Osteoblast (primary cell): ENCODE measurements at regions not wholly inside any gene's neighbourhood (a gene's known extent, or its start where the extent isn't known, plus 50 kb on each side); places are given as distances from the start of the nearest gene placed in this dataset.

Experiments
- DNase-seq: peaks from one replicate; pipeline ENCODE4 v3.0.0; 2011; ENCODE audit warnings: low spot score, mixed read lengths; ENCODE audit not compliant: insufficient read length; ENCODE audit errors: missing footprints
- H2AFZ ChIP-seq: 2 replicates; pipeline ENCODE4 v1.6.0; 2011; ENCODE audit warnings: mild to moderate bottlenecking, low read length
- H3K27ac ChIP-seq: 2 replicates; pipeline ENCODE4 v1.5.1; 2011; ENCODE audit warnings: mild to moderate bottlenecking, low read depth, low read length, moderate library complexity
- H3K27me3 ChIP-seq: 2 replicates; pipeline ENCODE4 v1.6.0; 2012; ENCODE audit warnings: mild to moderate bottlenecking, control low read depth, inconsistent platforms, low read length, moderate library complexity; ENCODE audit not compliant: insufficient read depth
- H3K36me3 ChIP-seq: 2 replicates; pipeline ENCODE4 v1.5.1; 2011; ENCODE audit warnings: mild to moderate bottlenecking, low read length, control low read depth, moderate library complexity; ENCODE audit not compliant: insufficient read depth
- H3K4me1 ChIP-seq: 2 replicates; pipeline ENCODE4 v1.5.1; 2011; ENCODE audit warnings: mild to moderate bottlenecking, low read length, control low read depth, moderate library complexity; ENCODE audit not compliant: insufficient read depth
- H3K4me2 ChIP-seq: 2 replicates; pipeline ENCODE4 v1.6.0; 2011; ENCODE audit warnings: mild to moderate bottlenecking, low read length; ENCODE audit not compliant: insufficient read depth
- H3K4me3 ChIP-seq: fragments of 200-600 bp; sonication (generic); 3 replicates; pipeline ENCODE4 v1.5.1; 2012; ENCODE audit warnings: mild to moderate bottlenecking, low read length, inconsistent platforms; ENCODE audit not compliant: insufficient read depth
- H3K79me2 ChIP-seq: 2 replicates; pipeline ENCODE4 v1.6.0; 2012; ENCODE audit warnings: mild to moderate bottlenecking, low read length, control low read depth, inconsistent platforms; ENCODE audit not compliant: insufficient read depth
- H3K9me3 ChIP-seq: 2 replicates; pipeline ENCODE4 v1.5.1; 2011; ENCODE audit warnings: low read depth, low read length, control low read depth
- H4K20me1 ChIP-seq: 2 replicates; pipeline ENCODE4 v1.6.0; 2012; ENCODE audit warnings: mild to moderate bottlenecking, low read length, control low read depth; ENCODE audit not compliant: insufficient read depth
- TF ChIP-seq, protein P1 (sequence below): IDR thresholded peaks from 2 replicates; pipeline ENCODE4 v1.5.1; 2011; ENCODE audit warnings: mild to moderate bottlenecking, low read depth, low read length, moderate library complexity; ENCODE audit errors: extremely low read depth

DNA sequence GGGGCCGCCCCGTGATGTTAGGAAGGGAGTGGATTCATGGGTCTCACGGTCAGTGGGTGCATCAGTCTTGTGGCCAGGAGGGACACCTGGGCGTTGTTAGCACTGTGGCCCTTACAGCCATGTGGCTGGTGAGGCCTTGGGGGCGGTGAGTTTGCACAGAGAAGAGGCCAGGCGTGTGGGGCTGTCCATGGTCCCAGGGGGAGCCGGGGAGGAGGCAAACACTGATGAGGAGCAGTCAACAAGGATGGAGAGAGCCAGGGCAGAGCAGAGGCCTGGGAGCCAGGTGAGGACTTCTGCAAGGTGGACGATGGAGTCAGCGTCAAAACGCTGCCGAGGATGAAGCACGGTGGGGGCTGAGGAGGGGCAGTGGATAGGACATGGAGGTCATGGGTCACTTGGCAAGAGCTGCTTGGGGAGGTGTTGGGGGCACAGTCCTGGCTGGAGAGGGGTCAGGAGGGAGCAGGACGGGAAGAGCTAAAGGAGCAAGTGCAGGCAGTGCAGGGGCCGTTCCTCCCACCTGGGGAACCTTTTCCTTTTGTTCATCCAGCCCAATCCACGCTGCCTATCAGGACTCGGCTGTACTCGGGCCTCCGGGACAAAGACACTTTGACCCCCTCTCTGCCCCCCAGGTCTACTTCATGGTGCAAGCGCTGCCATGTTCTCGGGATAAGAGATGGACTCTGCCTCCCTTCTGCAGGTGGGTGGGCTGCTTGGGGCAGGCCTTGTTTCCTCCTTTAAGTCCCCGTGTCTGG is 801.1 kb downstream of the TBC1D22A start:
- Histone ChIP-seq H3K79me2 (no peaks in the 10 kb centered on the region), H2AFZ (no peak overlapping the region), H3K4me1 (no peaks in the 10 kb centered on the region), H3K27ac (no peak overlapping the region), H3K4me3 (no peak overlapping the region), H3K36me3 (no peaks in the 10 kb centered on the region), H4K20me1 (no peaks in the 10 kb centered on the region), H3K4me2 (no peak overlapping the region), H3K9me3 (peaks cover 2% of the 10 kb centered on the region), H3K27me3 (no peaks in the 10 kb centered on the region)
- no peak for DNase-seq
- TF ChIP-seq, protein P1, sequence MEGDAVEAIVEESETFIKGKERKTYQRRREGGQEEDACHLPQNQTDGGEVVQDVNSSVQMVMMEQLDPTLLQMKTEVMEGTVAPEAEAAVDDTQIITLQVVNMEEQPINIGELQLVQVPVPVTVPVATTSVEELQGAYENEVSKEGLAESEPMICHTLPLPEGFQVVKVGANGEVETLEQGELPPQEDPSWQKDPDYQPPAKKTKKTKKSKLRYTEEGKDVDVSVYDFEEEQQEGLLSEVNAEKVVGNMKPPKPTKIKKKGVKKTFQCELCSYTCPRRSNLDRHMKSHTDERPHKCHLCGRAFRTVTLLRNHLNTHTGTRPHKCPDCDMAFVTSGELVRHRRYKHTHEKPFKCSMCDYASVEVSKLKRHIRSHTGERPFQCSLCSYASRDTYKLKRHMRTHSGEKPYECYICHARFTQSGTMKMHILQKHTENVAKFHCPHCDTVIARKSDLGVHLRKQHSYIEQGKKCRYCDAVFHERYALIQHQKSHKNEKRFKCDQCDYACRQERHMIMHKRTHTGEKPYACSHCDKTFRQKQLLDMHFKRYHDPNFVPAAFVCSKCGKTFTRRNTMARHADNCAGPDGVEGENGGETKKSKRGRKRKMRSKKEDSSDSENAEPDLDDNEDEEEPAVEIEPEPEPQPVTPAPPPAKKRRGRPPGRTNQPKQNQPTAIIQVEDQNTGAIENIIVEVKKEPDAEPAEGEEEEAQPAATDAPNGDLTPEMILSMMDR: no peak

DNA sequence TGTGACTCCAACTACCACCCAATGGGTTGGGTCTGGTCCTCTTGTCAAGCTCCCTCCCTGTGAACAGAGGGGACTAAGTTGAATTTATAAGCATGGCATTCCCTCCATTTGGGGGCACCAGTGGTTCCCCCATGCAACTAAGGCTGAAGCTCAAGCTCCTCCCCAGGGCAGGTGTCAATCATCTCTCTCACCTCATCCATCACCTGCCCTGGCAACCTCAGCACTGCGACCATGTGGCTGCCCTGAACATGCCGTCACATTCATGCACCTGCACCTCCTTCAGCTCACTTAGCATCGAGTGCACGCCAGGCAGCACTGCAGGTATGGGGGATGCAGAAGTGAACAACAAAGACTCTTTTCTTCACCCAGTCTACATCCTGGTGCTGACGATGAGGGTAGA is 799.3 kb downstream of the TBC1D22A start:
- Histone ChIP-seq H3K27ac (no peak overlapping the region), H3K4me1 (no peaks in the 10 kb centered on the region)
- DNase-seq: no peak

DNA sequence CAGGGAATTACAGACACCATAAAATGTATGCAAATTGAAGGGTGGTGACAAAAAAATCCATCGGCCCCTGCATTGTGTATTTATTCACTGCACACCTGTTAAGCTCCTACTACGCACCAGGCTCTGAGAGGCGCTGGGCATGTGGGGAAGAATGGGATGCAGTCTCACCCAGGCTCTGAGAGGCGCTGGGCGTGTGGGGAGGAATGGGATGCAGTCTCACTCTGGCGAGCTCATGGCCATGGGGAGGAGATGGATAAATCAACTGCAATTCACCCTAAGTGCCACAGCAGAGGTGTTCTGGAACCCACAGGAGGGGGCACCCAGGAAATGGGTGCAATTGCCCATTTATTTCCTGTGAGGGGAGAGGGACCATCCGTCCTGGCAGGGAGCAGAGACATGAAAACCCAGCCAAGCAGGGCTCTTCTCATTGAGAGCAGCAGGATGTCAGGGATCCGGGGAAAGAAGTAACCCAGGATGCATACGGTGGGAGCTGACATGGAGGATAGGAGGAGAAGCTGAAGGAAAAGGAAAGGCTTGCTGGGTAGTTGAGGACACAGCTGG is 798.7 kb downstream of the TBC1D22A start:
- no peak for DNase-seq
- Histone ChIP-seq H3K4me1 (no peaks in the 10 kb centered on the region), H3K27ac (no peak overlapping the region), H3K79me2 (no peaks in the 10 kb centered on the region), H3K4me3 (no peak overlapping the region), H3K36me3 (no peaks in the 10 kb centered on the region), H2AFZ (no peak overlapping the region), H3K27me3 (no peaks in the 10 kb centered on the region), H3K9me3 (peaks cover 2% of the 10 kb centered on the region), H3K4me2 (no peak overlapping the region), H4K20me1 (no peaks in the 10 kb centered on the region)
- TF ChIP-seq, protein P1: no peak

More for the DNA sequence above, 799.3 kb downstream of the TBC1D22A start:
- Histone ChIP-seq H3K4me3 (no peak overlapping the region), H3K9me3 (peaks cover 2% of the 10 kb centered on the region), H3K36me3 (no peaks in the 10 kb centered on the region), H2AFZ (no peak overlapping the region), H4K20me1 (no peaks in the 10 kb centered on the region), H3K4me2 (no peak overlapping the region), H3K27me3 (no peaks in the 10 kb centered on the region), H3K79me2 (no peaks in the 10 kb centered on the region)
- TF ChIP-seq, protein P1: no peak

DNA sequence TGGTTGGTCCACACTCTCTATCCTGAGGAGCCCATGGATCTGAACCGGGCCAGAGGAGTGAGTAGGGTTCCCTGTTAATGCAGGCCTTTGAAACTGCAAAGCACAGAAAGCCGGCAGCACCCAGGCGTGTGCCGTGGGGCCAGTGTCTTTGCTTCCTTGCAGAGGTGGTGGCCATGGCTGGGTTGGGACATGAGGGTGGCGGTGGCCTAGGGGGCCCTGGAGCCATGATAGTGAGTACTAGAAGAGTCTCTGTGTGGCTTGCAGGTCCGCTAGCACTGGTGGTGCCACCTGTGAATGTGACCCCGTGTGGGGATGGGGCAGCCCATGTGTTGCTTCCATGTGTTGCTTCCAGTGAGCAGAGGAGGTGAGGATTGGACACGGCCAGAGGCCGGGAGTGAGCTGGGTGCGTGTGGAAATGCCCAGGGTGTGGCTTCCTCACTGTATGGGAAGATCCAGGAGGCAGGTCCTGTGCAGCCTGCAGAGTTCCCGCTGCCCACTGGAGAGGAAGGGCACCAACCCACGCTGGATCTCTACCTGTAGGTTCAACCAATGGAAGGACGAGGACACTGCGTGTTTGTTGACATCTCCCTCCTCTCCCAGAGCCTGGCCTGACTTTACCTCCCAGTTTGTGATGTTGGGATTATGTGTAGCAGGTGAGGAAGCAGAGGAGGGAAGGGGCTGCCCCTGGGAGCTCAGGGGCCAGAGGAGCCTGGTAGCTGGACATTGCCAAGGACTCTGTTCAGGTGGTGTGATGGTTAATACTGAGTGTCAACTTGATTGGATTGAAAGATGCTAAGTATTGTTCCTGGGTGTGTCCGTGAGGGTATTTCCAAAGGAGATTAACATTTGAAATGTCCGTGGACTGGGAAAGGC is 796.6 kb downstream of the TBC1D22A start:
- H3K27me3 ChIP-seq: no peaks in the 10 kb centered on the region
- no peaks in the 10 kb centered on the region for H3K36me3 ChIP-seq
- H2AFZ ChIP-seq: no peak overlapping the region
- no peaks in the 10 kb centered on the region for H3K79me2 ChIP-seq
- H3K27ac ChIP-seq: no peak overlapping the region
- no peaks in the 10 kb centered on the region for H3K4me1 ChIP-seq
- no peak for DNase-seq
- peaks cover 2% of the 10 kb centered on the region for H3K9me3 ChIP-seq
- TF ChIP-seq, protein P1: no peak
- H3K4me3 ChIP-seq: no peak overlapping the region
- H3K4me2 ChIP-seq: no peak overlapping the region
- no peaks in the 10 kb centered on the region for H4K20me1 ChIP-seq
